Ishikawa (cell line): ENCODE measurements at regions not wholly inside any gene's neighbourhood (a gene's known extent, or its start where the extent isn't known, plus 50 kb on each side); places are given as distances from the start of the nearest gene placed in this dataset.

Experiments used
- CREB1 ChIP-seq: IDR thresholded peaks from 2 replicates; pipeline ENCODE4 v1.6.1; 2012; ENCODE audit warnings: low read depth
- EP300 ChIP-seq: IDR thresholded peaks from 2 replicates; pipeline ENCODE4 v1.6.1; 2012; ENCODE audit warnings: borderline replicate concordance
- FOXM1 ChIP-seq: IDR thresholded peaks from 2 replicates; pipeline ENCODE4 v1.6.1; 2012; ENCODE audit warnings: low read depth, borderline replicate concordance
- MAX ChIP-seq: IDR thresholded peaks from 2 replicates; pipeline ENCODE4 v1.6.1; 2012
- REST ChIP-seq: IDR thresholded peaks from 2 replicates; pipeline ENCODE4 v1.6.1; 2012; ENCODE audit warnings: low read depth, mild to moderate bottlenecking
- YY1 ChIP-seq: IDR thresholded peaks from 2 replicates; pipeline ENCODE4 v1.6.1; 2012; ENCODE audit warnings: low read depth

GRCh38 chr4:43277003-43277402 is 384.5 kb downstream of the GRXCR1 start:
- TF ChIP-seq MAX, result no peak
- no peak for TF ChIP-seq CREB1
- TF ChIP-seq YY1, result no peak
- no peak for TF ChIP-seq EP300
- TF ChIP-seq REST, result no peak
- no peak for TF ChIP-seq FOXM1
